ENCODE measurements at regions not wholly inside any gene's neighbourhood (a gene's known extent, or its start where the extent isn't known, plus 50 kb on each side); places are given as distances from the start of the nearest gene placed in this dataset.
A peak's percentile ranks its signal among the peaks of the same experiment; 100 is the strongest.

- Histone ChIP-seq H3K79me2 (ENCODE audit: insufficient read depth, low read length) (no peaks in the 10 kb centered on the region), H3K27ac (ENCODE audit: extremely low read length, insufficient read depth, low read length) (no peak overlapping the region), H3K36me3 (replicated peaks in 1 of 2; ENCODE audit: control insufficient read depth in 1 of 2, insufficient read depth in 2 of 2, low read length in 2 of 2) (no peaks in the 10 kb centered on the region), H3K4me1 (ENCODE audit: insufficient read depth, low read length) (no peaks in the 10 kb centered on the region), H3K9me3 (ENCODE audit: low read length) (no peaks in the 10 kb centered on the region), H4K20me1 (ENCODE audit: insufficient read depth, low read length) (no peaks in the 10 kb centered on the region), H3K9ac (ENCODE audit: insufficient read depth, low read depth, low read length) (no peak overlapping the region), H3K27me3 (ENCODE audit: control insufficient read depth in 1 of 2, insufficient read depth in 2 of 2, low read length in 2 of 2) (no peaks in the 10 kb centered on the region), H3K4me3 (replicated peaks in 1 of 3; ENCODE audit: insufficient read depth in 1 of 3, low read depth in 2 of 3, low read length in 3 of 3) (no peak overlapping the region), H2AFZ (ENCODE audit: low read length) (no peak overlapping the region), H3K4me2 (ENCODE audit: low read depth, low read length) (no peak overlapping the region)
- POLR2A ChIA-PET: no interaction called here
- BruUV-seq (replicated peaks): no TSS peak
- WGBS (ENCODE audit: low lambda C conversion rate): 14% methylated on average over 6 of the region's 6 CpGs
- ATAC-seq: no peak
- no peak for DNase-seq (ENCODE audit: low spot score)
- CTCF ChIA-PET (ENCODE audit: low intra/inter-chr PET ratio, low total read pairs): no interaction called here
- FAIRE-seq: no peak
- TF ChIP-seq ATF7 (IDR thresholded peaks at IDR 0.05) (peak; percentile 50; the same call in 1 of the 2 replicates), ATF7 (CRISPR knock-in tag; IDR thresholded peaks at IDR 0.05) (no peak), MIER3 (CRISPR knock-in tag; IDR thresholded peaks at IDR 0.05; ENCODE audit: borderline replicate concordance) (no peak)
- intact Hi-C loops (cut with micrococcal nuclease; ENCODE audit: unreplicated experiment) (no loop called here), in situ Hi-C loops (cut with HindIII; ENCODE audit: extremely low pct_ligation_motif_present, low pct_unique_long_range_greater_than_20kb) (no loop called here)
These were observed 513.3 kb downstream of the HAO1 start for GRCh38 chr20:7426890-7427496.

- H3K4me2 ChIP-seq (ENCODE audit: low read depth, low read length): no peak overlapping the region
- H3K27me3 ChIP-seq (ENCODE audit: control insufficient read depth in 1 of 2, insufficient read depth in 2 of 2, low read length in 2 of 2): no peaks in the 10 kb centered on the region
- H2AFZ ChIP-seq (ENCODE audit: low read length): no peak overlapping the region
- no peak overlapping the region for H3K4me3 ChIP-seq (replicated peaks in 1 of 3; ENCODE audit: insufficient read depth in 1 of 3, low read depth in 2 of 3, low read length in 3 of 3)
- H3K79me2 ChIP-seq (ENCODE audit: insufficient read depth, low read length): no peaks in the 10 kb centered on the region
- 9% methylated on average over 3 of the region's 3 CpGs for WGBS (ENCODE audit: low lambda C conversion rate)
- in situ Hi-C loops (cut with HindIII; ENCODE audit: extremely low pct_ligation_motif_present, low pct_unique_long_range_greater_than_20kb) (no loop called here), intact Hi-C loops (cut with micrococcal nuclease; ENCODE audit: unreplicated experiment) (no loop called here)
- H3K36me3 ChIP-seq (replicated peaks in 1 of 2; ENCODE audit: control insufficient read depth in 1 of 2, insufficient read depth in 2 of 2, low read length in 2 of 2): no peaks in the 10 kb centered on the region
- no peak overlapping the region for H3K27ac ChIP-seq (ENCODE audit: extremely low read length, insufficient read depth, low read length)
- FAIRE-seq (no peak), ATAC-seq (no peak), DNase-seq (ENCODE audit: low spot score) (no peak)
- no peaks in the 10 kb centered on the region for H4K20me1 ChIP-seq (ENCODE audit: insufficient read depth, low read length)
- ChIA-PET POLR2A (no interaction called here), CTCF (ENCODE audit: low intra/inter-chr PET ratio, low total read pairs) (no interaction called here)
- H3K4me1 ChIP-seq (ENCODE audit: insufficient read depth, low read length): no peaks in the 10 kb centered on the region
- H3K9me3 ChIP-seq (ENCODE audit: low read length): no peaks in the 10 kb centered on the region
- peak; percentile 74 to 85 for TF ChIP-seq MAFK (conservative IDR thresholded peaks at IDR 0.05 in 1 of 2, IDR thresholded peaks at IDR 0.05 in 1 of 2; ENCODE audit: low read length in 2 of 2)
- TF ChIP-seq MAFF (IDR thresholded peaks at IDR 0.05; ENCODE audit: low read depth, low read length): peak; percentile 70
- no peak for TF ChIP-seq MLLT10 (CRISPR knock-in tag; IDR thresholded peaks at IDR 0.05)
- no TSS peak for BruUV-seq (replicated peaks)
- H3K9ac ChIP-seq (ENCODE audit: insufficient read depth, low read depth, low read length): no peak overlapping the region
These were observed 511.3 kb downstream of the HAO1 start for GRCh38 chr20:7428946-7429345.
